ENCODE measurements at regions not wholly inside any gene's neighbourhood (a gene's known extent, or its start where the extent isn't known, plus 50 kb on each side); places are given as distances from the start of the nearest gene placed in this dataset.
"Not testable (repeated sequence)": the region's sequence is repeated elsewhere in the genome, so short reads cannot be mapped to it uniquely, and the experiment has no call there.

DNA sequence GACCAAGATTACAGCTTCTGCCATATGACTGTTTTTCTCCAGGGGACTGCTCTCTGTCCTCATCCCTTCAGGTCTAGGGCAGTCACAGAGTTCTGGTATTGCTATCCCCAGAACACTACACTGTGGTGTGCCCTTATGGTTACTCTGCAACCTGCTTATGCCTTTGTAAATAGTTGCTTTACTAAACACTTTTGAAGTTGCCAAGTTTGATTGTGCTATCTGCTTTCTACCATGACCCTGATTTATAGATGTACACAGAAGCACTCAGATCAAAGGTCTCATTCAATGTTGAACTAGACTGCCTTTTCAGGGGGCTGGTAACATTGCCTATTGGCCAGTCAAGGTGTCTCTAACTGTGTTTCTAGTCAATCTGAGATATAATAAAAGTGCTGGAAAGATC lies 794.7 kb downstream of the DHX35 start:
- DNase-seq (ENCODE audit: low read depth): no peak

DNA sequence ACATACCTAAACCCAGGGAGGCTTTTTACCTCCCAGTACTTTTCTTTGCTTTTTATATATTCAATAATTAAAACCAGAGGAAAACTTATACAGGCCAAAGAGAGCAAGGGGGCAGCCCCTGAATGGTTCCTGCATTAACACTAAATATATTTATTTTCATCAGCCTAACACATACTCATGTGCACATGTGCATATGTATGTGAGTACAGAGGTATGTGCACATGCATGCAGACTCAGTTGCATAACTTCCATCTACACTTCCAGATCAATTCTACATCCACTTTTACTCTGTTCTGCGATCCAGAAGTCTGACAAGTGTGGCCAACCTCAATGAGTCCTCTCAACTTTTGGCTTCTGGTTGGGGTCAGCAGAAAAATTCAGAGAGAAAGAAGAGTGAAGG lies 794.2 kb downstream of the DHX35 start:
- DNase-seq (ENCODE audit: low read depth): no peak

DNA sequence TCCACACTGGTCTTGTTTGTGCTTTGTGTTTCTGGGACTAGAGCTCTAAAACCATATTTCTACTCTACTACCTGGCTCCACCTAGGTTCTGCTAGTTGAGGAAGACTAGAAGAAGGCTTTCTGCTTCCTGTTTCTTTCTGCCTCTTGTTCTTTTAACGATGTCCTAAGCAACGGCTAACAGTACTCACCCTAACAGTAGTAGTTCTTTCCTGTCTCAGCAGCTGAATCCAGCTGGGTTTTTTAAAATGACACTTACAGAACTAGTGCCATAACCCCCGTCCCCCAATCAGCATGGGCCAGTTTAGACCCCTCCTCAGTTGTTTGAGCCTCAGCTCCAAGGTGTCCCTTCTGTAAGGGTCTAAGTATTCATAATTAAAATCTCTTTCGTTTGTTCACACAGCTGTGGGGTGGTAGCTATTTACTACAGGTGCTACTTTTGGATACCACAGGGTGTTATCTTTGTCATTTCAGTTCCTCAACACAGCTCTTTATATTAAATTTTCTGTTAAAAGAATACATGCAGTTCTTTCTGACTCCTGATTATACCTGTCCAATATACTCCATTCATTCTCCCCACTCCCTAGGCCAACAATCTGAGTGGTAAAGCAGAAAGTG lies 790.2 kb downstream of the DHX35 start:
- no peak for DNase-seq (ENCODE audit: low read depth)

DNA sequence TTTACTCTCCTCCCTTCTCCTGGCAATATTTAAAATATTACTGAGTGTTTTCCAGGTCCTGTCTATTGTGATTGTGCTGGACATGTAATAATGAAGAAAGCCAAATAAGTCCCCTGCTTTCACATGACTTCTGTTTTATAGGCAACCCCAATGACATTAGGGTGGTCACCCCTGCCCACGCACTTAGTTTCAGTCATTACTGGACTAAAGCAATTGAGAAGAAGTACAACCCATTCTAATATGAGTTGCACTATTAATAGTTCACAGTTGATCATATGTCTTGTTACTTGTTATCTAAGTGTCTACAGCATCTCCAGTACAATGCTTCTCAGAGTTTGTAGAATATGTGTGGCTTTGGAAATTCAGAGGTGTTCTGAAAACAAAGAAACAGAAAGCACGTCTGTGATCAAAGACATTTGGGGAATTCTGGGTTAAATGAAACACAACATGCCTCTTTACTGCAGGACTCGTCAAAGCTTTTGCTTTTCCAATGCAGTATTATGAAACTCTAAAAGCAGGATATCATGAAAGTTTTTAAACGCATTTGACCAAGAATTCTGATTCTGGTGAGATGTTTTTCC lies 789.5 kb downstream of the DHX35 start:
- no peak for DNase-seq (ENCODE audit: low read depth)

DNA sequence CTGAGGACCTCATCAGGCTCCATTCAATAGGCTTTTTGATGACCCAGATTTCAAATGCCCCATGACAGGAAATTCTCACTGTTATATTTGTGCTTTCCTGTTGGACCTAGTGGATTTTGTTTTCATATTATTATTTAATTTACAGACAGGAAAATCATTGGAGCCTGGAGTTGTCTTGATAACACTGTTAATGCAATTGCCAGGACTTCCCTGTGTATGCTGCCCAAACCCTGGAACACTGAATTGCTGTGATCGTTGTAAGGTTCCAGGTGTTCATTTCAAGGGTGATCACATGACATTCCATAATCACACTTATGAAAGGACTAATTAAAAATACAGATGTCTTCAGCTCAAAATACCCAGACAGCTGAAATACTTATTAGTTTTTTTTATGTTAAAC lies 783.2 kb downstream of the DHX35 start:
- no peak for DNase-seq (ENCODE audit: low read depth)

DNA sequence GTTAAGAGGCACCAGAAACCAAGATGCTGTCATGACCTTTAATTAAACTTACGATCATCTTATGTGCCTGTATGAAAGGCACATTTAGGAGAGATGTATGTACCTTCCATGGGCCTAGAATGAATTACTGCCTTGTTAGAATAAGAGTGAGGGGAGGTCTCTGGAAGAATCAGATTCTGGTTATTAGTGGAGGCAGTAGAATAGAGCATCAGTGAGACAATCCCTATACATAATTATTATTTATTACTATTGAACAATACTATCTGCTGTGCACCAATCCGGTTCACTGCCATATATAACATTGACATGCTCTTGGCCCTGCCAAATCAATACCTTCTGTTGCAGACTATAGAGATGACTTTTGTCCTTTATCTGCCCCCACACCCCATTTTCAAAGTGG lies 776.5 kb downstream of the DHX35 start:
- DNase-seq (ENCODE audit: low read depth): no peak

DNA sequence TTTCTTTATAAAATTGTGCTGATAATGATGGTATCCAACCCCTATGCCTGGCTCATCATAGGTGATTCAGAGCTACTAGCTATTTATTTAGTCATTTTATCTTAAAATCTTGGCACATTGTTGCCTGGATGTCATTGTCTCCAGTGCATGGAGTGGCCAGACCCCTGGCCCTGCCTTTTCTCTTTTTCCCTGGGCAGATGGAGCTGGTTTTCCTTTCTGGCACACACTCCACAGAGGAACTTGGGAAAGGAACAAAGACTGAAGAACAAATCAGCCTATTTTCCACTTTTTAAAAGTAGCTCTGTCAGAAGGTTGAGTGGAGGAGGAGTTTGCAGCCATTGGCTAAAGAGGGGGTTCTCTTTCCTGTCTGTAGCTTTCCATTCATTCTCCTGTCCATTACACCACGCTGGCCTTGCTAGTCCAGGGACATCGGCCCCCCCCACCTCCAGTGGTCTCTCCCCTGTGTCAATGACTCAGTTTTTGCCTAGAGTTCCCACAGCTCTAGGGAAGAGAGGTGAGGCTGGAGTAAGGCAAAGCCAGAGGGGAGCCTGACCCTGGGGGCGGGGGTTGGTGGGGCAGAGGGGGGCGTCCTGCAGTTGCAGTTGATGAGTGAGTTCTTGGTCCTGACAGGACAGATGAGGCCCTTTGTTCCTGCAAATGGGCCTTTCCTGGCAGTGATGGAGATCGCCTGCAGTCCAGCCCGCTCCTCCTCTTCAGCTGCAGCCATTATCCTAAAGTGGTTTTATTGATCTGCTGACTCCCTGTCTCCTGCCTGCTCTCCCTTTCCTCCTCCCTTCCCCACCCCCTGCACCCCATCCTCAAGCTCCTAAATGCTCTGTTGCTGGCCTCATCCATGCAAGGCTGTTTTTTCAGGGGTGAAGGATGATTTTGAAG lies 774.5 kb downstream of the DHX35 start:
- no peak for DNase-seq (ENCODE audit: low read depth)

DNA sequence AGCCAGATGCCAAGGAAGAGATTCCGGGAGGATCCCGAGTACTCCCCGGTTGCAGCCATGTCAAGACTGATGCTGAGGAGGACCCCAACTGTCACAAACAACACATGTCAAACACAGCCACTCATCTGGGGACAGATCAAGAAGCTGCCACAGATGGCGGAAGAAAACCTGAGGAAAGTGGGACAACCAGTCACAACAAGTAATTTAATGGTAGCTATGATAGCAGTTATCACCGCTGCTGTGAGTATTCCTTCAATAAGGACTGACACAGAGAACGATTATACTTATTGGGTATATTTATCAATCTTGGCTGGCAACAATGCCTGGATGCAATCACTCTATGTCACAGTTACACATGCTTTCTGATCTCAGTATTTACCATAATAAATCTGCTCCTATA lies 763.4 kb downstream of the DHX35 start:
- not testable (repeated sequence) for DNase-seq (ENCODE audit: low read depth)

DNA sequence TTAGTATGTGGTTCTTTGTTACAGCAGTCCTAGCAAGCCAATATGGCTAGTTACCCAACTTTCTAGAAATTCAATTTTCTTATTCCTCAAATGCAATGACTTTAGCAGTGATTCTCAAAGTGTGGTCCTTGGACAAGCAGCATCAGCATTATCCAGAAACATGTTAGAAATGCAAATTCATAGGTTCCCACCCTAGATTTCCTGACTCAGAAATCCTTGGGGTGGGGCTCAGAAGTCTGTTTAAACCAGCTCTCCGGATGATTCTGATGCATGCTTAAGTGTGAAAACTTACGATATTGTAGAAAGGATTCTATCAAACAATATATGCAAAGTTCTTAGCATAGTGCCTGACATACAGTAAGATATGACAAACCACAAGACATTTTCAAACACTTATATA lies 757.1 kb downstream of the DHX35 start:
- DNase-seq (ENCODE audit: low read depth): no peak

DNA sequence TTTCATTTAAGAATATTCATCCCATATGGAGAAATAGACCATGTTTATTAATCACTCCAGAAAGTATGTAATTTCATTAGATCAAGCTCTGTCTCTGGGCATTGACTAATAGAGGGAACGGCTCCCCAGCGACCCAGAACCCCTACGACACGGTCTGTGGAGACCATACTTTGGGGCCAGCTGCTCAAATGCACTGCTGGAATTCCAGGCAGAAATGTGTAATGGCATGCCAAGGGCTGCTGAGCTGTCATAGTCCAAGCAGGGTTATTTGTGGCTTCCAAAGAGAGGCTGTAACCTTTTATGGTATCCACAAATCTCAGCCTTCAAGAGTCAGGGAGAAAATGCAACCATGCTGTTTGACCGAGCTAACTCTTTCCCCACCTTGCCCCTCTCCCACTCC lies 755.8 kb downstream of the DHX35 start:
- no peak for DNase-seq (ENCODE audit: low read depth)

DNA sequence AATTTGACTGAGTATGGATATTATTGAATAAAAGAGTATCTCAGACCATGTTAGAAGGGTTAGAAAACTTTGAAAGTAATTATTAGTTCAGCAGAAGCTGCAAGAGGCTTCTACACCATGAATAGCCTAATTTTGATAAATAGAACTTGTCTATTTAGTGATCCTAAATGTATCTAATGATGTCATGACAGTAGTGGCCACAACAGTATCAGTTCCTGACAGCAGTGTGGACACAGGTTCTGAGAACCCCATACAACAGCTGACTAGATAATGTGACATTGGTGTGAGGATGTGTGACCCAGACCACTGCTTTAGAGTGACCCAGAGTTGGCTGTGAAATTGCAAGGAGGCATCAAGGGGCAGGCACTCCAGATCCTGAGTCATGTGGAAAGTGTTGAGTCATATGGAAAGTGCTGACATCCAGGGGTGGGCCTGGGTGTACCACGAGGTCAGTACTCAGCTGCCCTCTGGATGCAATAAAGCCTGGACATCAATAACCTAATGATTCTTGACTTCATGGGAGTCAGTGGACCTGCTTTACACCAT lies 754.7 kb downstream of the DHX35 start:
- DNase-seq (ENCODE audit: low read depth): no peak

DNA sequence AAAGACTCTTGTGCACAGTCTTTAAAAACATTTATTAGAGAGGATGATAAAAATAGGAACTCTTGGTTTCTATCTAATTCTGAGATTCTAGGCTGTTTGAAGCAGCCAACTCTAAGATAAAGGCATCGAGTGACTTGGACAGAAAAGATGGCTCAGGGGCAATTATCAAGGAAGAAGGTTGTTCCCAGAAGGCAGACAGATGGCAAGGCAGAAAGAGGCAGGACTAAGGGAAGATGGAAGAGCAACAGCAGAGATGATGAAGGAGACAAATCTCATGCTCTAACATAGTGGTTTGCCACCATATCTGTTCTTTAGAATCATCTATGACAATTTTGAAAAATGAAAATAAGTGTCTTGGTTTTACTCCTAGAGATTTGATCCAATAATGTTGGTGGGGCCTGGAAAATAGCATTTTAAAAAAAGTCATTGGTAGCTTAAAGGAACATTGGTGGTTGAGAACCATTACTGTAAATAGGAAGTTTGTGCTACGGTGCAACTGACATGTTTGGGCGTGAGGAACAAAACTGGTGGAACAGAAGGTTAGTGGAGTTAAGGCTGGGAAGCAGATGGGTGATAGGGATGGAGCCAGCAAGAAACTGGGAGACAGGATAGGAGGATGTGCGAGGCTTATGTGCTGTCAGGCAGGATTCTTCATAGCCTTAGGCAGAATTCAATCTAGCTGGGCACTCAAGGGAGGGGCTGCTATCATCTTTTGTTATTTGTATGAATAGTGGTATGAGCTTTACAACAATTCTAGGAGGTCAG lies 751.1 kb downstream of the DHX35 start:
- no peak for DNase-seq (ENCODE audit: low read depth)

DNA sequence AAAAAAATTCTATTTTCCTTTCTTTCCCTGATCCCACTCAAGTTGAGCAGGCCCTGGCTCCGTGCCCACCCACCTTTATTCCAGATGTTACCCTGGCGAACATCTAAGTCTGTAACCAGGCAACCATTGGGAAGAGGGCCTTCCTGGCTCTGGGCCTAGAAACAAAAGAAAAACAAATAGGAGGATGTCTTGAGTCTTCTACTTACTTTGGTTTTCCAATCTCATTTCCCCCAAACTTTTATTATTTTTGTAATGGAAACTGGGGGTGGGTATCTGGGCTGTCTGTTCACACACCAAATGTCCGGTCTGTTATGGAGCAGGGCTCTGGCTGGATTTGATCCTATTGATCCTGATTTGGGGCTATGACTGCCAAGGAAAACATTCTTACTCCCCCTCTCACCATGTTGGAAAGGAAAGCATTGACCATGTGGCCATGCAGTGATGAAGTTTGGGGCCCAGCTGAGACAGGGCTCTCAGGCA lies 744.1 kb downstream of the DHX35 start:
- no peak for DNase-seq (ENCODE audit: low read depth)

DNA sequence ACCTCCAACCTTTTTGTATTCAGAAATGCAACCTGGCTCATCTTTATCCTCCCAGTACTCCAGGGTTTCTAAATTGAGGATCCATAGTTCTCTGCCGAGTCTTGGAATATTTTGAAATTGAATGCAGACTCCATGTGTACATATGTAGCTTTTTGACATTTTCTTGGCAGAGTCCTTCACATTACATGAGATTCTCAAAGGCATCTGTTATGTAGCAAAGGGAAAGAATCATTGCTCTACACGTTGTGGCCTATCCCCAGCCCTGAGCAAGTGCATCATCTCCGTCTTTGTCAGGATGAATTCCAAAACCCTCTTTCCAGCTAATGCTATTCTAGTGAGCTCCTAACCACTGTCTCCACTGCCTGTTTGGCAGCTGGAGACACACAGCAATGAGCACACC lies 742.9 kb downstream of the DHX35 start:
- no peak for DNase-seq (ENCODE audit: low read depth)

DNA sequence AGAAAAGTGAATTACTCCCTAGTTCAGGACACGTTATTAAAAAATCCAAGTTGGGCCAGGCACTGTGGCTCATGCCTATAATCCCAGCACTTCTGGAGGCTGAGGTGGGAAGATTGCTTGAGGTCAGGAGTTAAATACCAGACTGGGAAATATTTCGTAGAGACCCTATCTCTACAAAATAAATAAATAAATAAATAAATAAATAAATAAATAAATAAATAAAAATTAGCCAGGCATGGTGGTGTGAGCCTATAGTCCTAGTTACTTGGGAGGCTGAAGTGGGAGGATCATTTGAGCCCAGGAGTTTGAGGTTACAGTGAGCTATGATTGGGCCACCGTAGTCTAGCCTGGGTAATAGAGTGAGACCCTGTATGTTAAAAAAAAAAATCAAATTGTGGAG lies 741.2 kb downstream of the DHX35 start:
- not testable (repeated sequence) for DNase-seq (ENCODE audit: low read depth)

DNA sequence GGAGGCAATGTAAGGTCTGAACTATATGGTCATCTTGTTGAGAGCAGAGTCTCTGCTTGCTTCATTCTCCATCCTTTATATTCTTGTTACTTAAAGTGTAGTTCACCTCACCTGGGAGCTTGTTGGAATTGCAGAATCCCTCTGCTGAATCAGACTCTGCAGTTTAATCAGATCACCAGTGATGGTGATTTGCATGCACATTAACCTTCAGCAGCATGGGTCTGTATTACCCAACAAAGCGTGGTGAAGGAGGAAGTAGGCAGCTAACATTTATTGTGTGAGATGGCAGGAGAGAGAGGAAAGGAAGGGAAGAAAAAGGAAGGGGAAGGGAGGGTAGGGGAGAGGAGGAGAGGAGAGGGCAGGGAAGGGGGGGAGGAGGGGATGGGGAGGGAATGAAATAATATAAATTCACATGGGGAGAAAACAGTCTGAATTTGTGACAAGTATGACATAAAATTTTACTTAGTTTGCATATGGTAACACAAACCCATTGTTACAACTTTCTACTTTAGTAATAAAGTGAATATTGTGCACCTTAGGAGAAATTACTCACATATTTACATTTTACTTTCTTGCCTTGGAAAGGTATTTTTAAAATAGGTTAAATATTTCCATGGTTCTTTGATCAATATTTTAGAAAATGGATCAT lies 740.7 kb downstream of the DHX35 start:
- DNase-seq (ENCODE audit: low read depth): no peak

DNA sequence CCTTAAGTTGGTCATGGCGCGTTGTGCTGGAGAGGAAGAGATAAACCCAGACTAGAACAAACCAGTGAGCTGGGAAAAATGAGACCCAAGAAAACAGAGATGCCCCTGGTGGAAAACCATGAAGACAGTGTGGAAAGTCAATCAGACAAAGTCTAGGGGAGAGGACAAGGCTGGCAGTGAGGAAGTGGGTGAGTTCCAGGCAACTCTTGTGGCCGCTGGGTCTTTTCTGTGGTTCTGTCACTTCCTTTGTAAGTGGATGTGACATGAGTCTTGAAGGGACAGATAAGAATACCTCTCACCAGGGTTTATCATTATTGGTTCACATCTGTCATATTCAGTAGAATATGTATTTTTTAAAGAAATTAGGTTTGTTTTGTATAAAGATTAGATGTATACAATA lies 738.4 kb downstream of the DHX35 start:
- no peak for DNase-seq (ENCODE audit: low read depth)

DNA sequence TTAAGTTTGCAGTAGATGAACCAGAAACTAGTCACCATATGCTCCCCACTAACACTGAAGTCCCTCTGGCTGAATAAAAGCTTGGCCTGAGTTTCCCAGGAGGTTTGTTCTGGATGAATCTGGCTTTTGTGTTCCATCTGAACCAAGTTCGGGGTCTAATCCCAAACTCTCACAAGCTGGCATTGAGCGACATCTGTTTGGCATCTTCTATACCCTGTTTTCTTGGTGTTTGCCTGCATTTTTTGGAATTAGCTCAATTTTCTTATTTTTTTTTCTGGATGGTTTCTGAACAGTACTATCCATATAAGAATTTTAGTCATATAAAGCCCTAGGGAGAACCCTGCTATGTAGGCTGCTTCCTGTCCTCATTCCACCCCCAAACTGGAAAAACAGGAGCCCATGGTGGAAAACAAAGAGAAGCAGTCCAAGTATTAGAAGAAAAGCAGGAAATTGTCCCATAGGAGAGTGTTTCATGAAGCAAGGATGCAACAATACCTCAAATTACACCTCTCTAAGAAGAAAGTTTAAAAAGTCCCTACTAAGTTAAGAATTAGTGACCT lies 737.1 kb downstream of the DHX35 start:
- no peak for DNase-seq (ENCODE audit: low read depth)

DNA sequence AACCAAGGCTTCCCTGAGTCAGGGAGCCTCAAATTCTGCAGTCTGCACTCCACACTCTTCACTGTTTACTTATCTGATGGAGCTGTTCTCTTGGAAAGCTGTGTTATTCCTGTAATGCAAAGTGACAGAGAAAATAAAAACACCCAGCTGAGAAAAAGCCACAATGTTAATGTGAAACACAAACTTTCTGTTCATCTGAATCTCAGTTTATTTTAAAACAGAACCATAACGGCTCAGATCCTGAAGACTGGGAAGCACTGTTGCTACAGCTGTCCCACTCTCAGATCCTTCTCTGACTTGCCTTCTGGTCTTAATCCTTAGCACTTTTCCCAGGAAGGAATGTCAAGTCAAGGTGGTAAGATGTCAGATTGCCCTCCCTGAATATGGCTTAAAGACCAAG lies 736.6 kb downstream of the DHX35 start:
- DNase-seq (ENCODE audit: low read depth): no peak

DNA sequence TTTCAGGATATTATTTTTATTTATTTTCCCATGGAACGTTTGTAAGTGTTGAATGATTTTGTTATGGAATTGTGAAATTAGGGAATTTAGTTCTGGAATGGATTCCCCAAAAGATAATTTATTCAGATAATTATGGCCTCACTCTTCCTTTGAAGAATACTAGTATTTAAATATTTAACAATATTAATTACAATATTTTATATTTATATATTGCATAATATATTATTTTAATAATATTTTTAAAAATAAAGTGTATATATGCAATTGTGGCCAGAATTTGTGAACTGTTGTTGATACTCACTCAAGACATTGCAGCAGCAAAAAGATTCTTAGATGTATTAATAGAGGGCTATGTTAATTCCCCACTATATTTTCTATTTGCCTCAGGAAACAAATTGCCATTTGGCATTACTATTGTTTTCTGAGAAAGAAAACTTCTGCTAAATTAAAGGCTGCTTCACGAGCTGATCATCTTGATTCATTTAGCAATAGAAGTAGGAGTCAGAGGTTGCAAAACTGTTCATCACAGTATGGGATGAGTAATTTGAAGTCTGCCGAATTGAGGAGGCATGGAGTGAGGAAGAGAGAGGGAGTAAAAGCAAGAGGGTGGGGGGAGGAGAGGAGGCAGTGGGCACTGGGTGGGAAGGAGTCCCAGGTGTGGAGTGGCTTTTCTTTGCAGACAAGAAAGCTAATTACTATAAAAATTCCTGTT lies 729.2 kb downstream of the DHX35 start:
- no peak for DNase-seq (ENCODE audit: low read depth)
